HG03039 (cell line): ENCODE measurements at regions not wholly inside any gene's neighbourhood (a gene's known extent, or its start where the extent isn't known, plus 50 kb on each side); places are given as distances from the start of the nearest gene placed in this dataset.

Experiments
- ATAC-seq: cut with Tn5 transposase; IDR thresholded peaks from one replicate; pipeline ENCODE4 v1.9.1; 2021; ENCODE audit warnings: mild to moderate bottlenecking, moderate library complexity; ENCODE audit not compliant: unreplicated experiment

GRCh38 chr12:92034858-92035401 is 110.7 kb downstream of the BTG1 start:
- ATAC-seq, result peak; percentile 75

- no peak for ATAC-seq
These were observed 111.6 kb downstream of the BTG1 start for GRCh38 chr12:92034083-92034482.

- ATAC-seq, result no peak
These were observed 112.7 kb downstream of the BTG1 start for GRCh38 chr12:92032965-92033364.

GRCh38 chr12:92032101-92032500 is 113.5 kb downstream of the BTG1 start:
- ATAC-seq, result no peak

GRCh38 chr12:92030618-92031017 is 115.0 kb downstream of the BTG1 start:
- ATAC-seq, result peak; percentile 46

GRCh38 chr12:92029902-92030586 is 115.6 kb downstream of the BTG1 start:
- no peak for ATAC-seq

- ATAC-seq, result no peak
These were observed 116.5 kb downstream of the BTG1 start for GRCh38 chr12:92029136-92029535.

- ATAC-seq, result no peak
These were observed 117.3 kb downstream of the BTG1 start for GRCh38 chr12:92028441-92028709.

GRCh38 chr12:92027701-92028440 is 117.8 kb downstream of the BTG1 start:
- ATAC-seq, result no peak

- ATAC-seq, result no peak
These were observed 118.4 kb downstream of the BTG1 start for GRCh38 chr12:92027243-92027642.

GRCh38 chr12:92025462-92026207 is 120.0 kb downstream of the BTG1 start:
- no peak for ATAC-seq

GRCh38 chr12:92022093-92022492 is 123.6 kb downstream of the BTG1 start:
- ATAC-seq, result no peak

GRCh38 chr12:92021666-92022035 is 124.0 kb downstream of the BTG1 start:
- ATAC-seq, result no peak

GRCh38 chr12:92020983-92021665 is 124.5 kb downstream of the BTG1 start:
- ATAC-seq, result no peak

- no peak for ATAC-seq
These were observed 126.0 kb downstream of the BTG1 start for GRCh38 chr12:92019491-92020277.

GRCh38 chr12:92012691-92013090 is 133.0 kb downstream of the BTG1 start:
- ATAC-seq, result no peak

GRCh38 chr12:92010853-92011701 is 134.6 kb downstream of the BTG1 start:
- no peak for ATAC-seq

GRCh38 chr12:92010368-92010767 is 135.3 kb downstream of the BTG1 start:
- no peak for ATAC-seq

- no peak for ATAC-seq
These were observed 137.3 kb downstream of the BTG1 start for GRCh38 chr12:92008345-92008744.

- no peak for ATAC-seq
These were observed 137.9 kb downstream of the BTG1 start for GRCh38 chr12:92007787-92008186.
